HepG2 (cell line): ENCODE measurements at regions not wholly inside any gene's neighbourhood (a gene's known extent, or its start where the extent isn't known, plus 50 kb on each side); places are given as distances from the start of the nearest gene placed in this dataset.

Experiments
- AHDC1 ChIP-seq: sonication (generic); formaldehyde crosslinking; IDR thresholded peaks from 2 replicates; pipeline ENCODE4 v1.5.1; 2020; ENCODE audit warnings: mild to moderate bottlenecking, missing genetic modification reagents, borderline replicate concordance
- CTCF ChIP-seq: sonication (generic); formaldehyde crosslinking; IDR thresholded peaks from 2 replicates; pipeline ENCODE4 v1.5.0; 2020; ENCODE audit warnings: mild to moderate bottlenecking, missing genetic modification reagents, moderate library complexity
- FOSL1 ChIP-seq: sonication (generic); formaldehyde crosslinking; IDR thresholded peaks from 2 replicates; pipeline ENCODE4 v1.9.0; 2021; ENCODE audit warnings: missing genetic modification reagents, borderline replicate concordance
- IKZF4 ChIP-seq: sonication (generic); formaldehyde crosslinking; IDR thresholded peaks from 2 replicates; pipeline ENCODE4 v1.5.1; 2020; ENCODE audit warnings: borderline replicate concordance, mild to moderate bottlenecking, low read depth, missing genetic modification reagents; ENCODE audit errors: not compliant biosample characterization
- PLRG1 ChIP-seq: fragments of 450-650 bp; conservative IDR thresholded peaks from 2 replicates; pipeline ENCODE4 v1.6.1; 2016
- RARA ChIP-seq: IDR thresholded peaks from 2 replicates; pipeline ENCODE4 v1.6.1; 2016; ENCODE audit warnings: missing genetic modification reagents, missing compliant biosample characterization
- RFX3 ChIP-seq: IDR thresholded peaks from 2 replicates; pipeline ENCODE4 v1.6.1; 2016; ENCODE audit warnings: missing biosample characterization, missing genetic modification reagents
- SP140L ChIP-seq: sonication (generic); formaldehyde crosslinking; IDR thresholded peaks from 2 replicates; pipeline ENCODE4 v1.4.0; 2020; ENCODE audit warnings: missing genetic modification reagents, borderline replicate concordance
- XBP1 ChIP-seq: sonication (generic); formaldehyde crosslinking; IDR thresholded peaks from 2 replicates; pipeline ENCODE4 v1.5.0; 2020; ENCODE audit warnings: missing genetic modification reagents
- ZBTB20 ChIP-seq: sonication (generic); formaldehyde crosslinking; IDR thresholded peaks from 2 replicates; pipeline ENCODE4 v1.8.1; 2023; ENCODE audit warnings: missing genetic modification reagents, low read depth, mild to moderate bottlenecking, borderline replicate concordance
- ZNF142 ChIP-seq: sonication (generic); formaldehyde crosslinking; IDR thresholded peaks from 2 replicates; pipeline ENCODE4 v1.4.0; 2020; ENCODE audit warnings: missing genetic modification reagents
- ZNF207 ChIP-seq: fragments of 450-650 bp; IDR thresholded peaks from 2 replicates; pipeline ENCODE4 v1.6.1; 2016; ENCODE audit warnings: antibody characterized with exemption, borderline replicate concordance
- ZNF567 ChIP-seq: sonication (generic); formaldehyde crosslinking; IDR thresholded peaks from 2 replicates; pipeline ENCODE4 v1.8.1; 2023; ENCODE audit warnings: mild to moderate bottlenecking, missing genetic modification reagents, borderline replicate concordance
- ZNF580 ChIP-seq: IDR thresholded peaks from 2 replicates; pipeline ENCODE4 v1.6.1; 2016; ENCODE audit warnings: low read depth, borderline replicate concordance
- ZNF816 ChIP-seq: sonication (generic); formaldehyde crosslinking; IDR thresholded peaks from 2 replicates; pipeline ENCODE4 v1.8.0; 2022; ENCODE audit warnings: missing genetic modification reagents, mild to moderate bottlenecking, borderline replicate concordance

- no peak for TF ChIP-seq IKZF4 (CRISPR knock-in tag)
- no peak for TF ChIP-seq PLRG1
- TF ChIP-seq SP140L: no peak
- 0 out of 2 replicates have a peak, but pooled peaks have one; percentile 30 for TF ChIP-seq XBP1 (CRISPR knock-in tag)
- TF ChIP-seq FOSL1: peak; percentile 86
- TF ChIP-seq RFX3 (CRISPR knock-in tag): 0 out of 2 replicates have a peak, but pooled peaks have one; percentile 23
- TF ChIP-seq ZNF567 (CRISPR knock-in tag): no peak
- 0 out of 2 replicates have a peak, but pooled peaks have one; percentile 33 for TF ChIP-seq ZNF142 (CRISPR knock-in tag)
- TF ChIP-seq ZNF207: no peak
- no peak for TF ChIP-seq ZNF816
- no peak for TF ChIP-seq ZNF580 (CRISPR knock-in tag)
- peak; percentile 98; the same call in 1 of the 2 replicates for TF ChIP-seq ZBTB20 (CRISPR knock-in tag)
- TF ChIP-seq AHDC1 (CRISPR knock-in tag): peak; percentile 89; the same call in 1 of the 2 replicates
- no peak for TF ChIP-seq CTCF (CRISPR knock-in tag)
- TF ChIP-seq RARA: peak; percentile 81; the same call in 1 of the 2 replicates
Observed at GRCh38 chr4:37008199-37008598, 236.3 kb upstream of the NWD2 start (continued).
